DMS114 treated with DMSO at 0.1 percent for 48 hours (cell line): ENCODE measurements at regions not wholly inside any gene's neighbourhood (a gene's known extent, or its start where the extent isn't known, plus 50 kb on each side); places are given as distances from the start of the nearest gene placed in this dataset.
A peak's percentile ranks its signal among the peaks of the same experiment; 100 is the strongest.

ENCODE experiments used
- DNase-seq: peaks from one replicate; lab custom pipeline; 2025; ENCODE audit not compliant: unreplicated experiment; lab: John Stamatoyannopoulos, UW

DNA sequence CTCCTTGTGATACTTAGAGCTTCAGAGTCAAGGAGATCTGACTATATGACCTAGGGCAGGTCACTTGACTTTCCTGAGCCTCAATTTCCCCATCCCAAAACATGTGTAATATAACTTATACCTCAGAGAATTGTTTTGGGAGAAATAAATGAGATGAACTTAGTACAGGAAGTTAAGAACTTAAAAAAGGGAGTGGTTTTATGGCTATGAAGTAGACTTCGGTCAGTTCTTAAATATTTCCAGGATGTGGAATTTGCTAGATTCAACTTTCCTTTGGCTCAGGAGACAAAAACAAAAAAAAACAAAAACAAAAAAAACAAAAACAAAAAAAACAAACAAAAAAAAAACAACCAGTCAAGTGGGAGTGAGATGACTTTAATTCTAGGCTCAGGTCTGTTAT lies 116.7 kb downstream of the EDEM1 start:
- no peak for DNase-seq

DNA sequence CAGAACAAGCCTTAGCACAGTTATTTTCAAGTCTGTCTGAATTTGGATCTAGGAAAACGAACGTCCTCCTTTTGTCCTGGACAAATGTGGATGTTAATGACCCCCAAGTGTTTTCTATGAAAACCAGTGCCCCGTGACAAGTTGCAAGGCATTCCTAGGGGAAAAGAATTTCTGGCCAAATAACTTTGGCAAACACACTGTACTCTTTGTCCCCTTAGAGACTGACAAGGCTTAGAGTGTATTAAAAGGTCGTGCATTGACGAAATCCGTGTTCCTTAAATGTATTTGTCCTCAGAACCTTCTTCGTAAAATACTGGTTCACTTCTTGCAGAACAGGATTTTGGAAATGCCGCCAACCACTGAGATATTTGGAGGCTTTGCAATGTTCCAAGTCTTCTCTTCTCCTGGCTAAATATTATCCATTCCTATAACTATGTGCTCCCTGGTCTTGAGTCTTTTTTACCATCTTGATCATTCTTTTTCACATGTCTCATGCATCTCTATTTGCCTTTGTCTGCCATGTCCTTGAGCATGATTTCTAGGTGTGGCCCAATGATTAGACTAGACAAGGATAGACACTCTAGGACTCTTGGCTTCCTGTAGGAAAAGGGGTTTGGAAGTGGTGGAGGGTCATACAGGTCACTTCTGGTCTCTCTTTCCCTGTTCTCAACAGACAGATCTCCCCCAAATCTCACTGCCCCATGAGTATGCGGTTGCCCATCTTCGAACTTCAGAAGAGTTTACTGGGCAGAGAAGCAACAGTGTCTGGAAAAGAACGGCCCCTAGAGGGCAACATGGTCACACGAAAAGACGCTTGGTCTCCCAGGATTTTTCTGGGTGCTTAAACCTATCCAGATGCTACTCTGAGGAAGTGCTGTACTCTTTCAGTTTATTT lies 117.5 kb downstream of the EDEM1 start:
- DNase-seq, result peak; percentile 48

GRCh38 chr3:5305684-5305989 lies 118.1 kb downstream of the EDEM1 start:
- DNase-seq, result no peak

DNA sequence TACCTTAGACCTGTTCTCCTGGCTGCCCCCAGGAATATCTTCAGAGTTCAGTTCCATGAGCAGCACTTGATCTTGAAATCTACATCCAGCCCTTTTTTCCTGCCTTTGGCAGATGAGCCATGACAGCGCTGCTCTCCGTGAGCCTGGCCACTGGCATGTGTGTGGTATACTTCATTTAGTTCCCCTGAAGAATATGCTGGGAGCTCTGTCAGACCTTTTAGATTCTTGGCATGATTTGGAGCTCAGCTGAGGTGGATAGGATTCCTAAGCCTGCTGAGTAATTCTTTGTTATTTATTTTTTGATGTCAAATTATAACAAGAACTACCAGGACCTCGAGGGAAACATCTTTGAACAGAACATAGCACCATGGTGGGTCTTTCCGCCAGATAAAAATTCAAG lies 121.7 kb downstream of the EDEM1 start:
- no peak for DNase-seq

DNA sequence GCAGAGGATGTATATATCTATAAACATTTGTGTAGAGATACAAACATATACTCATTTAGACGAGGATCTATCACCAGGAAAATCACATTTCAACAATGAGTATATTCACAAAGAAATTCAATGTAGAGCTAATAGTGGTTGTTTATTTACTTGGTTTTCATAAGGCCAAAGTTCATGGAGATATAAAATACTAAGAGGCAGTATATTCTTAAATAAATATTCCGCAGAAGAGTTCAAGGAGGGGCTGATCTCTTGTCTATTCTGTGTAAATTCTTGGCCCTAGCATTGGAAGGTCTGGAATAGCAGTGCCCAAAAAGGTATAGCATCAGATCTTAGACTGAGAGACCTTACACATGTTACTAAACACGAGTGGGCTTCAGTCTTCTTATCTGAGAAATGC lies 122.1 kb downstream of the EDEM1 start:
- DNase-seq, result no peak

DNA sequence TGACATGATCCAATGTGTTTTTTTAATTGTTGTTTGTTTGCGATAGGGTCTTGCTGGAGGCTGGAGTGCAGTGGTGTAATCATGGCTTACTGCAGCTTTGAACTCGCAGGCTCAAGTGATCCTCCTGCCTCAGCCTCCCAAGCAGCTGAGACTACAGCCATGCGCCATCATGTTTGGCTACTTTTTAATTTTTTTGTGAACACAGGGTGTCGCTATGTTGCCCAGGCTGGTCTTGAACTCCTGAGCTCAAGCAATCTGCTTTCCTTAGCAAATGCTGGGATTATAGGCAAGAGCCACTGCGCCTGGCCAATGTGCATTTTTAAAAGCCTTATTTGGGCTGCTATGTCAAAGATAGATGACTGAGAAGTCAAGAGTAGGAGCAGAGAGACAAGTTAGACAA lies 123.0 kb downstream of the EDEM1 start:
- no peak for DNase-seq

DNA sequence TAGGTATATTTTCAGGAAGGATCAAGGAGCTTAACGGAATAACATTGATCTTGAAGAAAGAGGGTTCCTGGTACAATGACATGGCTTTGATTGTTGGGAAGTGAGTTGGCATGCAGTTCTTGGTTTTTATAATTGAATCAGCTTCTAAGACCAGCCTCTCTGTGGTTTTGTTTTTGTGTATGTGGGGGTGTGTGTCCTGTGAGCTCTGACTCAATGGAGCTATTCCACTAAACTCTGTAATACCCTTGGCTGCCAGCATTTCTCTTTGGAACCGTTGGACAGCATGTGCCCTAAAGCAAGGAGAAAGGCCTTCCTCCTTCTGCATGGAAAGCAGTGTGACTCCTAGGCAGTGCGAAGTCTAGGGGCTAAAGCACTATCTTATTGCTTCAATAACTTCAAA lies 124.8 kb downstream of the EDEM1 start:
- no peak for DNase-seq

GRCh38 chr3:5314897-5315296 lies 127.4 kb downstream of the EDEM1 start:
- no peak for DNase-seq

DNA sequence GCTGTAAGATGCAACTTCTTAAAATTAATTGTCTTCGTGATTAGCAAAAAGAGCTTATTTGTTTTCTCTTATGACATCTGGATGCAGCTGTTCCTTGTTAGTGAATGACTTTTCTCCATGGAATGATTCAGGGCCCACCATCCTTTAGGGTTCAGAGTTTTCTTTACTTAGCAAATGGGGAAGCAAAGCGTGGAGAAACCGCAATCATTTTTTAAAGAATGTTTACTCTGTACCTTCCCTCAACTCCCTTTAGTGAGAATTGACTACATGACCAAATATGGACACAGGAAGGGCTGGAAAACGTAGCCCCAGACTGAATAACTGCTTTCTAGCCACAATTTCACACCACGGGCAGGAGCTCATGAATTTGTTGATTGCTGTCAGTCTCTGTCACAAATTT lies 130.1 kb downstream of the EDEM1 start:
- no peak for DNase-seq

DNA sequence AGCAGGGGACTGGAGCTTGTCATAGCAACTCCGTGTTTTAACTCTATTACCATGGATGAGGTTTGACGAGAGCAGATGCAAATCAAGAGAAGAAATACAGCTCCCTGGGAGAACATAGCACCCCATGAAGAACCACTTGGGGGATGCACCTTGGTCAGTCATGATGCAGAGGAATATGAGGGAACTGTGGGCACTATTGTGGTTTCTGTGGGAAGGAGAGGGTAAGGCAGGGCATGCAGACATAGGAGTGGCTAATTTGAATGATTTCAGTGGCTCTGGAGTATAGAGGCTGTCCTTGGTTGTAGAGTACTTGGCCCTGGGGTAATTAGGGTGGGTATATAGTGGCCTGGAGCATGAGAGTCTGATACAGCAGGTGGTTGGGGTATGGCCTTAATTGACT lies 131.9 kb downstream of the EDEM1 start:
- no peak for DNase-seq

DNA sequence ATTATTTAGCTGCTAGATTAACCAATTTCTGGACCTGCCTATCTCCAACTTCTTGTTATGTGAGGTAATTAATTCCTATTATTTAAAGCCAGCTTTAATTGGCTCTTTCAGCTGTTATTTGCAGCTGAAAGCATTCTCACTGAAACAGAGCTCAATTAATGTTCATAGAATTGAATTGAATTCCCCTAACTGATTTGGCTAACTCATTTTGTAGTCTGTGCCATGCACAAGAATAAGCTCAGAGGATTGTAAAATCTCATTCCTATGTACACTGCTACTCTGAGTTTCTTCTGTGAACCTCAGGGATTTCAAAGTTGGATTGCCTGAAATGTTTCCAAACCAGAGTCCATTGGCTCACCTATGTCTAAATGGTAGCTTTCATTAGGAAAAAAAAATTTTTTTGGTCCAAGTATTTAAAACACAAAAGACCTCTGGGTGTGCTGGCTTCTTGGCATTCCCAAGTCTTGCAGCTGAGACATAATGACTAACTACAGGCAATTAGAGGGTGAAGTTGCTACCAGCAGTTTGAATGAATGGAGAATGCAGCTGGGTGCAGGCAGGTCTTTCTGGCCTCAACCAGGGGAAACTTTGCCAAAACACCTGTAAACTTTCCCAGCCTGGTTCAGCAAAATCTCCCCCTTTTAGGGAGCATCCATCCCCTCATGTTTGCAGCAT lies 134.3 kb downstream of the EDEM1 start:
- DNase-seq, result no peak

DNA sequence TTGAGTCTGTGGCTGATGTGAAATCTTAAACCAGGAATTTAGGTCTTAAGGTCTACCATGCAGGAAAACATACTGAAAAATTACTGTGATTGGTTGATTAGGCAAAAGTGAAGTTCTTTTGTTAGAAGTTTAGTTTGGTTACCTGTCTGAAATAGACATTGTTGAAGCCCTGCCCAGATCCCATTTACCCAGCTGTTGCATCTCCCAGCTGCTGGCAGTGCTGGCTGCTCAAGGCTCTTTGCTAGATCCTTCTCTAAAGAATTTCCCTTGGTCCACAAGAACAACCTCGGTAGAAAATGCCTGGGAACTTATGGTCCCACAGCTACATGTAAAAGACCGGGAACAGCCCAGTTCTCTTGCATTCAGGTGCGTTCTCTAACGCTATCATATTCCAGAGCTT lies 137.3 kb downstream of the EDEM1 start:
- DNase-seq, result no peak

GRCh38 chr3:5330152-5330810 lies 142.8 kb downstream of the EDEM1 start:
- no peak for DNase-seq

DNA sequence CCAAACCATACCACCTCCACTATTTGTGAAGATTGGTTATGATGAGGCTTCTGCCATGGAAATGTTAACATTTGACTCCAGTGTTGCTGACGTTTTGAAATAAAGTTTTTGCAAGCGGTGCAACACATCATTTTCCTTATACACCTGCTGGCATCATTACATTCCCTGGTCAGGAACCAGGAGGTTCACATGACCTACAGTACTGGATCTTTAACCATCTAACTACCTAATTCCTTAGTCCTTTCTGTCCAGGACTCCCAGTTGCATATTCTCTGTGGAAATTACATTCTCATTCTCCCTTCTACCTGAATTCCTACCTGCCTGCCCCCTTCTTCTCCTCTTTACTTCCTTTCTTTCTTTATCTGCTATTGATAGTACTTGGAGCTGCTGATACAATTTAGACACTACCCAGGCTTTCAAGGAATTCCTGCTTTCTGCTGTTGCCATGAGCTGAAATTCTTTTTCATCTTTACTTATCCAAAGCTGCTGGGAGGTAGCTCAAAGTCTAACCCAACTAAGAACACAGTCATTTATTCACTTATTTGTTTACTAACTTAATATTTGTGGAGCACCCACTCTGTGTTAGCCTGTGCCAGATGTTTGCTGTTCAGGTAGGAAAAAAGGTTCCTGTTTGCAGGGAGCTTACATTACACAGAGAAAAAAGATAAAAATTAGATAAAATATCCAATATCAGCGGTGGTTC lies 144.2 kb downstream of the EDEM1 start:
- DNase-seq, result no peak

- no peak for DNase-seq
These were observed 144.9 kb downstream of the EDEM1 start for GRCh38 chr3:5332270-5332956.

GRCh38 chr3:5339967-5340535 lies 152.5 kb downstream of the EDEM1 start:
- no peak for DNase-seq

DNA sequence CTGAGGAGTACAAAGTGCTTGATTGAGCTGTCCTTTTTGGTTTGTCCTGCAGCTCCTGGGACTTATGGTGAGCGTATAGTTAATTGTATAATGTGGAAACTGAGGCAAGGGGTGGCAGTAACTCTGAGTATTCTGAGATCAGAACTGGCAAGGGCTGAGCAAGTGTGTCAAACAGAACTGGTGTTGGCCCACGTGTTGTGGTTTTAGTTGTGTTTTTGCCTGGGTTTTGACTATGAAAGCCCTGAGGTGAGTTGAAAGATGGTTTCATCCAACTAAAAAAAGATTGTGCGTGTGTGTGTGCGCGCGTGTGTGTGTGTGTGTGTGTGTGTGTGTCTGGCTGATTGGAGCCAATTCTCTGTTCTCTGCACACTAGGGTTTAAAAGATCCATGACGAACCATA lies 154.1 kb downstream of the EDEM1 start:
- DNase-seq, result no peak

DNA sequence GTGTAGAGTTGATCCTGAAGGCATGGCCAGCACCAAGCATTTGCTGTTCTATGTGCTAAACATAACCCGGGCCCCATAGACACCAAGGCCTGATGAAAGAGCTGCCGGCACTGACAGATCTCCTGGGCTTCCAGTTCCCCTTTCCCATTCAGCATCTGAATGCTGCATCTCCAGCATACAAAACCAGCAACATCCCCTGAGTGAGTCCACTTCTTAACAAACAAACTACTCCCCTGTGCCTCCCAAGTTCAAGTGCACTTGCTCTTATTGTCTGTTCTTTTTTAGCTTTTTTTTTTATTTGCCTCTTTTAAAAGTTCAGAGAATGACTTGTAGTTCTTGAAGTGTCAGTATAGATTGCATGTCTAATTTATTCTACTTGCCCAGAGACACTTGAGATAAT lies 156.0 kb downstream of the EDEM1 start:
- DNase-seq, result no peak

- no peak for DNase-seq
These were observed 157.2 kb downstream of the EDEM1 start for GRCh38 chr3:5344707-5345106.

DNA sequence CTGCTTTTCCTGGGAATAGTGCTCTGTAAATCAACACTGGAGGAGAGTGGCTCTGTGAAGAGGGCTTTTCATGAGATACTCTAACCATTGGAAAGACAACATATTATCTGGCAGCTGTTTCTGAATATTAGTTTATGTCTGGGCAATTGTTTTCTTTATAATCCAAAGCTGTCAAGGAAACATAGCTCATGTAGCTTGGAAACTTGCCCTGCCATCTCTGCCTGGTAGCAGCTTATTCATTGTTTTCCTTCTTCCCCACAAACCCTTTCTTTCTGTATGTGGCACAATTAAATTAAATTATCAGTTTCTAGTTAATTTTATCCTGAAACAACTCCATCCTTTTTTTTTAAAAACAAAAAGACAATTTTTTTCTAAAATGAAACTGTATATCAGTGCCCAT lies 160.0 kb downstream of the EDEM1 start:
- DNase-seq, result no peak
